Calu3 (cell line): ENCODE measurements at regions not wholly inside any gene's neighbourhood (a gene's known extent, or its start where the extent isn't known, plus 50 kb on each side); places are given as distances from the start of the nearest gene placed in this dataset.

Experiments used
- BruUV-seq: library from RNA; stranded (reverse); fragments of 400-500 nt; replicated peaks from 2 replicates; lab custom pipeline; 2021; lab: Mats Ljungman, UMichigan
- CTCF ChIA-PET: fragments of 300-600 bp; sonication (Branson Sonifier 250); formaldehyde crosslinking; loops from one replicate; lab custom pipeline; 2022; ENCODE audit warnings: antibody characterized with exemption; lab: Charles Lee
- DNase-seq: peaks from one replicate; pipeline ENCODE4 v3.0.0; 2022
- H3K27ac Mint-ChIP-seq: one replicate; pipeline ENCODE4 v1.8.0; 2022; ENCODE audit warnings: mixed read lengths; ENCODE audit not compliant: unreplicated experiment
- H3K27me3 Mint-ChIP-seq: one replicate; pipeline ENCODE4 v1.8.0; 2022; ENCODE audit warnings: mixed read lengths; ENCODE audit not compliant: unreplicated experiment
- H3K36me3 Mint-ChIP-seq: one replicate; pipeline ENCODE4 v1.8.0; 2022; ENCODE audit warnings: mild to moderate bottlenecking, moderate library complexity, mixed read lengths; ENCODE audit not compliant: insufficient read depth, unreplicated experiment
- H3K4me1 Mint-ChIP-seq: one replicate; pipeline ENCODE4 v1.8.0; 2022; ENCODE audit warnings: mild to moderate bottlenecking, low read depth, mixed read lengths; ENCODE audit not compliant: unreplicated experiment
- H3K4me3 Mint-ChIP-seq: one replicate; pipeline ENCODE4 v1.8.0; 2022; ENCODE audit warnings: mild to moderate bottlenecking, low read depth, moderate library complexity, mixed read lengths; ENCODE audit not compliant: unreplicated experiment
- H3K9me3 Mint-ChIP-seq: one replicate; pipeline ENCODE4 v1.8.0; 2022; ENCODE audit warnings: low read depth, mixed read lengths; ENCODE audit not compliant: unreplicated experiment
- intact Hi-C: fragments of 100-400 bp; cut with micrococcal nuclease; formaldehyde crosslinking; loops from one replicate; pipeline ENCODE4 v1.10.0; 2022; ENCODE audit not compliant: unreplicated experiment
- TF ChIP-seq, protein P1 (sequence below): fragments of 200-600 bp; IDR thresholded peaks from one replicate; pipeline ENCODE4 v1.8.0; 2022; ENCODE audit warnings: antibody characterized with exemption; ENCODE audit not compliant: unreplicated experiment

DNA sequence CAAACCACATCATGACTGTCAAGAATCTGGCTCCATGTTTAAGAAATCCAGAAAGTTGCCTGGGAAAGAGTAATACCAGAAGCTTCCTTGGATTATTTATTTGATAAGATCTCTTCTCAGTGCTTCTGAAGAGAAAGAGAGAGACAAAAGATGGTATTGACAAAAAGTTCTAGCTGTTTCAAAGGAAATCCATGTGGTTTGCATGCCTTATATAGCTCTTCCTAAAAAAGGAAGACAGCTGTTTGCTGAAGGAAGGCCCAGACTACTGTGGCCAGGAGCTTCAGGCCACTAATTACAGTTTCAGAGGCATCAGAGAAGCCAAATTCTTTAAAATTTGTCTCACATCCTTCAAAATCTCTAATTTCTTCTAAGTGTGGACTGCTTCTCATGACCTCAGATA lies 565.2 kb upstream of the SLIT2 start:
- Mint-ChIP-seq H3K36me3 (no peaks in the 10 kb centered on the region), H3K4me3 (no peak overlapping the region), H3K27ac (no peak overlapping the region), H3K27me3 (no peaks in the 10 kb centered on the region), H3K9me3 (peaks cover 5% of the 10 kb centered on the region), H3K4me1 (no peaks in the 10 kb centered on the region)
- intact Hi-C loops, result no loop called here
- TF ChIP-seq, protein P1, sequence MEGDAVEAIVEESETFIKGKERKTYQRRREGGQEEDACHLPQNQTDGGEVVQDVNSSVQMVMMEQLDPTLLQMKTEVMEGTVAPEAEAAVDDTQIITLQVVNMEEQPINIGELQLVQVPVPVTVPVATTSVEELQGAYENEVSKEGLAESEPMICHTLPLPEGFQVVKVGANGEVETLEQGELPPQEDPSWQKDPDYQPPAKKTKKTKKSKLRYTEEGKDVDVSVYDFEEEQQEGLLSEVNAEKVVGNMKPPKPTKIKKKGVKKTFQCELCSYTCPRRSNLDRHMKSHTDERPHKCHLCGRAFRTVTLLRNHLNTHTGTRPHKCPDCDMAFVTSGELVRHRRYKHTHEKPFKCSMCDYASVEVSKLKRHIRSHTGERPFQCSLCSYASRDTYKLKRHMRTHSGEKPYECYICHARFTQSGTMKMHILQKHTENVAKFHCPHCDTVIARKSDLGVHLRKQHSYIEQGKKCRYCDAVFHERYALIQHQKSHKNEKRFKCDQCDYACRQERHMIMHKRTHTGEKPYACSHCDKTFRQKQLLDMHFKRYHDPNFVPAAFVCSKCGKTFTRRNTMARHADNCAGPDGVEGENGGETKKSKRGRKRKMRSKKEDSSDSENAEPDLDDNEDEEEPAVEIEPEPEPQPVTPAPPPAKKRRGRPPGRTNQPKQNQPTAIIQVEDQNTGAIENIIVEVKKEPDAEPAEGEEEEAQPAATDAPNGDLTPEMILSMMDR, result no peak
- CTCF ChIA-PET, result no interaction called here
- BruUV-seq, result no TSS peak
- no peak for DNase-seq

DNA sequence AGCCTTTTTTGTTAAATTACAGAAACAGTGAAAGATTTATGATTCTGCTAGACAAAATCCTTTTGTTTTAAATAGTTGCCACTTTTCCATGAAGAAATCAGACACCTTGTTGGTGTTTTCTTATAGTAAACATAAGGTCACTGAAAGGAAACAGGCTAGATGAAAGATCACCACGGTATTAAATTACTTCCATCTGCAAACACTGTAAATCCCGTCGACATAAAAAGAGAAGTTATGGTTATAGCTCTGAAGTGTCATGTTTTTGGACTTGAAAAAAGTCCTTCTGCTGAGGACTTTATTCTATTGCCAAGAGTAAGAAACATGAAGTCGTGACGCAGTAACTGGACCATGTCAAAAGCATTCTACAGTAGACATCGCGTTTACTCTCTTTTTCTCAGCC lies 567.6 kb upstream of the SLIT2 start:
- intact Hi-C loops, result no loop called here
- Mint-ChIP-seq H3K27me3 (no peaks in the 10 kb centered on the region), H3K4me3 (no peak overlapping the region), H3K27ac (no peak overlapping the region), H3K9me3 (peaks cover 7% of the 10 kb centered on the region), H3K36me3 (no peaks in the 10 kb centered on the region), H3K4me1 (no peaks in the 10 kb centered on the region)
- no peak for DNase-seq
- TF ChIP-seq, protein P1, result no peak
- CTCF ChIA-PET, result no interaction called here
- no TSS peak for BruUV-seq

DNA sequence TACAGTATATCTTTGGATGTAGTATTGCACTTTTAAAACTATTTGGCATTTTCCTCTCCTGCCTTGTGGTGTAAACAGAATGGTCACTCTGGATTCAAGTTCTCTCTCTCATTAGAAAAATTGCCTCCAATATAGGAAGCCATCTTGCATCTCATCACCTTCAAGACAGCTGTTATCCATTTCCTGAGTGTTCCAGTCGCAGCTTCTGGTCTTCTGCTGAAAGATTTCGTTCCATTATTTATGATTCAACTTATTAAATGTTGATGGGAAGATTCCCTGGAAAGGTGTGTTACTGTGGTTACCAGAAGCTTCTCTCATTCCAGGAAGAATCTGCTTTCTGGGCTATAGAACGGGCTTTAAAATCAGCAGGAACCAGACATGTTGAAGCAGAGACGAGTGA lies 568.3 kb upstream of the SLIT2 start:
- Mint-ChIP-seq H3K27me3 (no peaks in the 10 kb centered on the region), H3K4me1 (no peaks in the 10 kb centered on the region), H3K4me3 (no peak overlapping the region), H3K9me3 (peaks cover 7% of the 10 kb centered on the region), H3K36me3 (no peaks in the 10 kb centered on the region), H3K27ac (no peak overlapping the region)
- CTCF ChIA-PET, result no interaction called here
- no TSS peak for BruUV-seq
- TF ChIP-seq, protein P1, result no peak
- DNase-seq, result no peak
- intact Hi-C loops, result no loop called here

DNA sequence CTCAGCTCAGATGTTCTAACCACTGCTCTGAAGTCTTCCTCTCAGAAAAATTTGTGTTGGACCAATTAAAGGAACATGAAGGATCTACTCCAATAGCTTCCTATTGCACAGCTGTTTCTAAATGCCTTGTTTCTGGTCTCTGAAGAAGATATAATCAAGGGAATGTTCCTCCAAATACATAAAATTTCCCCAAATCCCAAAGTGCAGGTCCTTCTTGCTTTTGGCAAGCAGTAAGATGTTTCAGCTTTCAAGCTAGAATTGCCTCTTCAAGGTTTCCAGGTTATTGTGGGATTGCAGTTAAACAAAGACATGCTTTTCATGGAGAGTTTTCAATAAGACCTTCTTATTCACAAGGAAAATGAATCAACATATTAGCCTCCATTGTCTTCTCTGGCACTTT lies 574.5 kb upstream of the SLIT2 start:
- DNase-seq, result no peak
- Mint-ChIP-seq H3K27ac (no peak overlapping the region), H3K9me3 (peaks cover 2% of the 10 kb centered on the region), H3K4me1 (no peaks in the 10 kb centered on the region), H3K27me3 (no peaks in the 10 kb centered on the region), H3K36me3 (no peaks in the 10 kb centered on the region), H3K4me3 (no peak overlapping the region)
- CTCF ChIA-PET, result no interaction called here
- TF ChIP-seq, protein P1, result no peak
- intact Hi-C loops, result no loop called here
- no TSS peak for BruUV-seq
